Chondrocyte (in vitro differentiated cells): ENCODE measurements at regions not wholly inside any gene's neighbourhood (a gene's known extent, or its start where the extent isn't known, plus 50 kb on each side); places are given as distances from the start of the nearest gene placed in this dataset.
A peak's percentile ranks its signal among the peaks of the same experiment; 100 is the strongest.

Experiments
- DNase-seq: peaks from one replicate; pipeline ENCODE4 v3.0.0; 2021; ENCODE audit warnings: mixed read lengths, low spot score
- H3K27ac Mint-ChIP-seq: one replicate; pipeline ENCODE4 v1.8.0; 2021; ENCODE audit warnings: mild to moderate bottlenecking, moderate library complexity, mixed read lengths; ENCODE audit not compliant: unreplicated experiment
- H3K27me3 Mint-ChIP-seq: 2 replicates; pipeline ENCODE4 v1.8.0; 2021; ENCODE audit warnings: low read depth, mixed read lengths
- H3K36me3 Mint-ChIP-seq: 2 replicates; pipeline ENCODE4 v1.8.0; 2021; ENCODE audit warnings: low read depth, mixed read lengths
- H3K4me1 Mint-ChIP-seq: 2 replicates; pipeline ENCODE4 v1.8.0; 2021; ENCODE audit warnings: low read depth, mild to moderate bottlenecking, mixed read lengths
- H3K4me3 Mint-ChIP-seq: one replicate; pipeline ENCODE4 v1.8.0; 2021; ENCODE audit warnings: mild to moderate bottlenecking, moderate library complexity, mixed read lengths; ENCODE audit not compliant: unreplicated experiment
- H3K9me3 Mint-ChIP-seq: 2 replicates; pipeline ENCODE4 v1.8.0; 2021; ENCODE audit warnings: low read depth, mixed read lengths
- TF ChIP-seq, protein P1 (sequence below): fragments of 200-600 bp; sonication (generic); IDR thresholded peaks from 2 replicates; pipeline ENCODE4 v1.5.0; 2021; ENCODE audit warnings: antibody characterized with exemption, mild to moderate bottlenecking, moderate library complexity

- Mint-ChIP-seq H3K4me3 (no peak overlapping the region), H3K27ac (no peak overlapping the region), H3K4me1 (no peaks in the 10 kb centered on the region), H3K27me3 (no peaks in the 10 kb centered on the region), H3K9me3 (peaks cover 5% of the 10 kb centered on the region), H3K36me3 (no peaks in the 10 kb centered on the region)
- TF ChIP-seq, protein P1, sequence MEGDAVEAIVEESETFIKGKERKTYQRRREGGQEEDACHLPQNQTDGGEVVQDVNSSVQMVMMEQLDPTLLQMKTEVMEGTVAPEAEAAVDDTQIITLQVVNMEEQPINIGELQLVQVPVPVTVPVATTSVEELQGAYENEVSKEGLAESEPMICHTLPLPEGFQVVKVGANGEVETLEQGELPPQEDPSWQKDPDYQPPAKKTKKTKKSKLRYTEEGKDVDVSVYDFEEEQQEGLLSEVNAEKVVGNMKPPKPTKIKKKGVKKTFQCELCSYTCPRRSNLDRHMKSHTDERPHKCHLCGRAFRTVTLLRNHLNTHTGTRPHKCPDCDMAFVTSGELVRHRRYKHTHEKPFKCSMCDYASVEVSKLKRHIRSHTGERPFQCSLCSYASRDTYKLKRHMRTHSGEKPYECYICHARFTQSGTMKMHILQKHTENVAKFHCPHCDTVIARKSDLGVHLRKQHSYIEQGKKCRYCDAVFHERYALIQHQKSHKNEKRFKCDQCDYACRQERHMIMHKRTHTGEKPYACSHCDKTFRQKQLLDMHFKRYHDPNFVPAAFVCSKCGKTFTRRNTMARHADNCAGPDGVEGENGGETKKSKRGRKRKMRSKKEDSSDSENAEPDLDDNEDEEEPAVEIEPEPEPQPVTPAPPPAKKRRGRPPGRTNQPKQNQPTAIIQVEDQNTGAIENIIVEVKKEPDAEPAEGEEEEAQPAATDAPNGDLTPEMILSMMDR: no peak
- no peak for DNase-seq
Observed at GRCh38 chr1:79469139-79469538, 462.6 kb upstream of the ADGRL4 start.

- Mint-ChIP-seq H3K27me3 (no peaks in the 10 kb centered on the region), H3K36me3 (no peaks in the 10 kb centered on the region), H3K27ac (no peak overlapping the region), H3K4me1 (no peaks in the 10 kb centered on the region), H3K4me3 (no peak overlapping the region), H3K9me3 (peaks cover 10% of the 10 kb centered on the region)
- TF ChIP-seq, protein P1: no peak
- DNase-seq: no peak
Observed at GRCh38 chr1:79460773-79461436, 454.4 kb upstream of the ADGRL4 start.

GRCh38 chr1:79457562-79458224, 451.2 kb upstream of the ADGRL4 start:
- H3K4me3 Mint-ChIP-seq: no peak overlapping the region
- H3K4me1 Mint-ChIP-seq: peaks cover 2% of the 10 kb centered on the region
- H3K9me3 Mint-ChIP-seq: no peaks in the 10 kb centered on the region
- no peaks in the 10 kb centered on the region for H3K27me3 Mint-ChIP-seq
- no peak overlapping the region for H3K27ac Mint-ChIP-seq
- DNase-seq: no peak
- TF ChIP-seq, protein P1: no peak
- H3K36me3 Mint-ChIP-seq: no peaks in the 10 kb centered on the region

DNA sequence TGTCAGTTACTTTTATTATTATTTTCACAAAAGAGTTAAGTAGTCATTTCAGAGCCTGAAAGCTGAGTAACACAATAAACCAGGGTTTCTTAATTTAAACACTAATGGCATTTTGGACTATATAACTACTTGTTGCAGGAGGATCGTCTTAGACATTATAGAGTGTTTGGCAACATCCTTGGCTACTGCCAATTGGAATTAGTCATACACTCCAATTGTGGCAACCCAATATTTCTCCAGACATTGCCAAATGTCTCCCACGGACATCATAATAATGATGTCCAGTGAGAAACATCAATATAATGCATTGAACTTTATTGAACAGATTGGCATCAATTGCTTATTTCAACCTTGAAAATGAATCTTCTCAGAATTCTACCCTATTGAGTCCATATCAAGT, 441.9 kb upstream of the ADGRL4 start:
- H3K27ac Mint-ChIP-seq: no peak overlapping the region
- DNase-seq: no peak

DNA sequence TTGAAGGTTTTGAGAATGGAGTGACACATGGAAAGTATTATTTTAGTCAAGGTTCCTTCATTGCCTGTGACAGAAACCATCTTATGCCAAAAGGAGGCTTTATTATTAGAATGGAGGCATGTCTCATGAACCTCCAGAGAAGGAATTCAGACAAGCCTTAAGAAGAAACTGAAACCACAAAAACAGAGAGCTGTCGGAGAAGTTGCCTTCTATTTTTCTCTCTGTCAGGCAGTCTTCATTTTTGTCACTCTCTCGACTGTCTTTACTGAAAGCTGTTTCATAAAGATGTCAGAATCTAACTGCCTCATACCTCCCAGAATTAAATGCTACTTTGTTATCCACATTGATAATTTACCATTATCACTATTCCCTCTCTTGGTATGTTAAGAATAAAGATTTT, 434.7 kb upstream of the ADGRL4 start:
- DNase-seq: no peak
- no peaks in the 10 kb centered on the region for H3K27me3 Mint-ChIP-seq
- TF ChIP-seq, protein P1: no peak
- H3K27ac Mint-ChIP-seq: no peak overlapping the region
- H3K36me3 Mint-ChIP-seq: no peaks in the 10 kb centered on the region
- no peaks in the 10 kb centered on the region for H3K9me3 Mint-ChIP-seq
- peak overlapping the region; percentile 32 for H3K4me3 Mint-ChIP-seq
- H3K4me1 Mint-ChIP-seq: peaks cover 8% of the 10 kb centered on the region

More for the DNA sequence above, 441.9 kb upstream of the ADGRL4 start:
- Mint-ChIP-seq H3K4me3 (no peak overlapping the region), H3K4me1 (no peaks in the 10 kb centered on the region), H3K36me3 (no peaks in the 10 kb centered on the region), H3K27me3 (no peaks in the 10 kb centered on the region), H3K9me3 (no peaks in the 10 kb centered on the region)
- TF ChIP-seq, protein P1: no peak
